AG04450 (cell line): ENCODE measurements at regions not wholly inside any gene's neighbourhood (a gene's known extent, or its start where the extent isn't known, plus 50 kb on each side); places are given as distances from the start of the nearest gene placed in this dataset.
"Not testable (repeated sequence)": the region's sequence is repeated elsewhere in the genome, so short reads cannot be mapped to it uniquely, and the experiment has no call there.

ENCODE experiments used
- CTCF ChIA-PET: fragments of 300-600, 350-600 bp; formaldehyde crosslinking; extraction: SDS; loops from one replicate; lab custom pipeline; 2022; ENCODE audit warnings: antibody characterized with exemption, inconsistent platforms; lab: Charles Lee
- POLR2A ChIA-PET: fragments of 350-600 bp; formaldehyde crosslinking; extraction: SDS; loops from one replicate; lab custom pipeline; 2021; ENCODE audit warnings: antibody characterized with exemption, inconsistent platforms; lab: Yijun Ruan, JAX
- DNase-seq: peaks from one replicate; pipeline ENCODE4 v3.0.0-alpha.2; 2011; ENCODE audit warnings: low read depth, low spot score
- H3K27ac ChIP-seq: one replicate; pipeline ENCODE4 v1.5.1; 2012; ENCODE audit warnings: low read depth, low read length, control low read depth
- H3K27me3 ChIP-seq: one replicate; pipeline ENCODE4 v1.6.0; 2012; ENCODE audit warnings: low read length; ENCODE audit not compliant: control insufficient read depth, insufficient read depth
- H3K4me3 ChIP-seq: 2 replicates; pipeline ENCODE4 v1.5.1; 2011; ENCODE audit warnings: mild to moderate bottlenecking, low read depth, low read length, control low read depth
- H3K9me3 ChIP-seq: 2 replicates; pipeline ENCODE4 v1.5.1; 2012; ENCODE audit warnings: low read length; ENCODE audit not compliant: control insufficient read depth, insufficient read depth
- CTCF ChIP-seq: IDR thresholded peaks from 2 replicates; pipeline ENCODE4 v1.5.1; 2011; ENCODE audit warnings: low read depth, low read length, control low read depth, inconsistent platforms

- no peak for DNase-seq
- no peaks in the 10 kb centered on the region for H3K9me3 ChIP-seq
- H3K27ac ChIP-seq: no peak overlapping the region
- TF ChIP-seq CTCF: no peak
- ChIA-PET CTCF (interaction anchor here (1.0 kb wide), 1 partner anchor 305 kb away, joined by 4 read pairs; no protein-coding TSS in a partner anchor), POLR2A (no interaction called here)
- H3K27me3 ChIP-seq: no peaks in the 10 kb centered on the region
- no peak overlapping the region for H3K4me3 ChIP-seq
Observed at GRCh38 chr7:121689749-121690148, 183.2 kb upstream of the PTPRZ1 start.

GRCh38 chr7:121681700-121682099 is 191.3 kb upstream of the PTPRZ1 start:
- no peaks in the 10 kb centered on the region for H3K27me3 ChIP-seq
- TF ChIP-seq CTCF: no peak
- DNase-seq: no peak
- no peaks in the 10 kb centered on the region for H3K9me3 ChIP-seq
- H3K4me3 ChIP-seq: no peak overlapping the region
- H3K27ac ChIP-seq: no peak overlapping the region
- POLR2A ChIA-PET: no interaction called here
- CTCF ChIA-PET: no interaction called here

GRCh38 chr7:121676168-121676567 is 196.8 kb upstream of the PTPRZ1 start:
- no peak for TF ChIP-seq CTCF
- Histone ChIP-seq H3K27me3 (no peaks in the 10 kb centered on the region), H3K9me3 (no peaks in the 10 kb centered on the region), H3K27ac (no peak overlapping the region), H3K4me3 (no peak overlapping the region)
- POLR2A ChIA-PET: no interaction called here
- CTCF ChIA-PET: interaction anchor here (0.6 kb wide), 1 partner anchor 318 kb away, joined by 3 read pairs; no protein-coding TSS in a partner anchor
- no peak for DNase-seq

- H3K27me3 ChIP-seq, CTCF ChIA-PET, H3K4me3 ChIP-seq, DNase-seq, H3K9me3 ChIP-seq, H3K27ac ChIP-seq, POLR2A ChIA-PET: not testable (repeated sequence)
Observed at GRCh38 chr7:121674455-121674854, 198.5 kb upstream of the PTPRZ1 start.

GRCh38 chr7:121669144-121669543 is 203.8 kb upstream of the PTPRZ1 start:
- no peak for TF ChIP-seq CTCF
- H3K27ac ChIP-seq: no peak overlapping the region
- POLR2A ChIA-PET: no interaction called here
- H3K4me3 ChIP-seq: no peak overlapping the region
- H3K27me3 ChIP-seq: no peaks in the 10 kb centered on the region
- H3K9me3 ChIP-seq: no peaks in the 10 kb centered on the region
- CTCF ChIA-PET: no interaction called here
- DNase-seq: no peak

GRCh38 chr7:121666306-121666705 is 206.7 kb upstream of the PTPRZ1 start:
- Histone ChIP-seq H3K9me3 (no peaks in the 10 kb centered on the region), H3K27me3 (no peaks in the 10 kb centered on the region), H3K4me3 (no peak overlapping the region), H3K27ac (no peak overlapping the region)
- ChIA-PET CTCF (no interaction called here), POLR2A (no interaction called here)
- TF ChIP-seq CTCF: no peak
- no peak for DNase-seq
